HG02588 (cell line): ENCODE measurements at regions not wholly inside any gene's neighbourhood (a gene's known extent, or its start where the extent isn't known, plus 50 kb on each side); places are given as distances from the start of the nearest gene placed in this dataset.
"Not testable (repeated sequence)": the region's sequence is repeated elsewhere in the genome, so short reads cannot be mapped to it uniquely, and the experiment has no call there.

Experiments
- ATAC-seq: cut with Tn5 transposase; IDR thresholded peaks from one replicate; pipeline ENCODE4 v1.9.1; 2021; ENCODE audit warnings: mild to moderate bottlenecking, moderate library complexity; ENCODE audit not compliant: unreplicated experiment

DNA sequence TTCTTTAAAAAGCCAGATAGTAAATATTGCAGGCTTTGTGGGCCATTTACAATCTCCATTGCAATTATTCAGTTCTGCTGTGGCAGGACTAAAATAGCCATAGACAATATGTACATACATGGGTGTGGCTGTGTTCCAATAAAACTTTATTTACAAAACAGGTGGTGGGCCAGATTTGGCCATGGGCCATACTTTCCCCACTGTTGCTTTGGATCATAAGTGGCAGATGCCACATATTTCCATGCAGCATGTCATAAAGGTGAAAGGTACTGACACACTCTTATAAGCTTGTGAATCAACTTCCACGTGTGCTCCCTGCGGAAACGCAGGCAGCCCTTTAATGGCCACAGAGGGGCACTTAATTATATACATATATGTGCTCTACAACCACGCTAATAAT, 244.4 kb upstream of the FOXN3 start:
- ATAC-seq, result no peak

DNA sequence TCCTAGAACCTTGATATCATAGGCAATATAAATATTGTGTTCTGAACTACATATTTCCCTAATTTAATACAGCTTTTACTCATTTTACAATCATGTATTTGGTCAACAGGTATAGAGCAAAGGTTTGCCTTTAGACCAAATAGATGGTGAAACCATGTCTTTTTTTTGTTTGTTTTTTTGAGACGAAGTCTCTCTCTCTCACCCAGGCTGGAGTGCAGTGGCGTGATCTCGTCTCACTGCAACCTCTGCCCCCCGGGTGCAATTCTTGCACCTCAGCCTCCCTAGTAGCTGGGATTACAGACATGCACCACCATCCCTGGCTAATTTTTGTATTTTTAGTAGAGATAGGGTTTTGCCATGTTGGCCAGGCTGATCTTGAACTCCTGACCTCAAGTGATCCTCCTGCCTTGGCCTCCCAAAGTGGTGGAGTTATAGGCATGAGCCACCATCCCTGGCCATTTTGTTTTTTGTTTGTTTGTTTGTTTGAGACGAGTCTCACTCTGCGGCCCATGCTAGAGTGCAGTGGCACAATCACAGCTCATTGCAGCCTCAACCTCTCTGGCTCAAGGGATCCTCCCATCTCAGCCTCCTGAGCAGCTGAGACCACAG, 243.7 kb upstream of the FOXN3 start:
- not testable (repeated sequence) for ATAC-seq

DNA sequence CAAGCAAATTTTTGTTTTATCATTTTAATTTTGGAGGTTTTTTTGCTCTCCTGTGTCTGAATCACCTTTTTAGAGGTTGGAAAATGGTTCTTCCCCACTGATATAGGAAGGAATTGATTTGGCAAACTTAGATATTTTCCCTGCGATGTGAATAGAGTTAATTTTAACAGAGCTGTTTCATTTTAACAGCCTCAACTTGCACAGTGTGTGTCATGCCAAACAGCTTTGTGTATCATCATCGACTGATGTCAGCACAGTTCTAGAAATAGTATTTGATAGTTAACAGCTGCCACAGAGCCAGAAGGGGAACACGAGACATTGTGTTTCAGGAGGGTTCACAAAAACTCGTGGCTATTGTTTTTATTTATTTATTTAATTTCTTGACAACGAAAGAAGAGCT, 243.1 kb upstream of the FOXN3 start:
- ATAC-seq, result no peak

DNA sequence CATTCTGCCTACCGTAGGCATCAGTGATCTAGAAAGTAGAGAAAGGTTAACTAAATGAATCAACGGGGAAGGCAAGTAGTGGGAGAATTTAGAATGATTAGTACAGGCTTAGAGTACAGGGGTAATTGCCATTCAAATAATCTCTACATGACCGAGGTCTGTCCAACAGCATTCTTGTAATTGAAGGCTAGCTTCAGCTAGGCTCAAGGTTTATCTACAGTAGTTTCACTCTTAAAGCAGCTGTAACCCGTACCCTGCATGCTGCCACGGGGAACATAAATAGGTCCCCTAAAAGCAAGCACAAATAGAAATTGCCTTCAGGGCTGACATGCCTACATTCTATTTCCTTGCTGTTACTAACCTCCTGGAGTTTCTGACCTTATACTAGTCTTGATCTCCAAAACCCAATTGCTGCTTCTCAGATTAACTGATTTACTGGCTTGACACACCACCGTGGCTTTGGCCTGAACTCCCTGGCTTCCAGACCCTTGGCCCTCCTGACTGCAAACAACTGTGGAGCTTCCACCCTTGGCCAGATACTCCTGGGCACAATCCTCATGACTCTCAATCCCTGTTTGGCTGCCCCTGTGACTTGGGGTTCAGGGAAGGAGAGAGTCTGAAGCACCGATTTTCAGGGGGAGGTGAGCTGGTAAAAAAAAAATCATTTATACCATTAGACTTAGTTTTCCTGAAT, 242.1 kb upstream of the FOXN3 start:
- no peak for ATAC-seq

DNA sequence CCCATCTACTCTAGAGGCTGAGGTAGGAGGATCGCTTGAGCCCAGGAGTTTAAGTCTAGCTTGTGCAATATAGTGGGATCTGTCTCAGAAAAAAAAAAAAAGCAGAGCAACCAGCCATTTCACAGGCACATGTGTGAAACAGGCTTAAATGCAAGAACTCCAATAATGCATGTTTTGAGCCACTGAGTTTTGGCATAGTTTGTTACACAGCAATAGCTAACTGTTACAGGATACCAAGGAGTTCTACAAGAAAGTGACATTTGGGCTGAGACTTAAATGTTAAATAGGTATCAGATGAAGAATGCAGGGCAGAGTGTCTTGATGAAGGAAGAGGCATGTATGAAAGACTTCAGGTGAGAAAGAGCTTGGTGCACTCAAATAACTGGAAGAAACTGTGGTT, 240.0 kb upstream of the FOXN3 start:
- no peak for ATAC-seq

DNA sequence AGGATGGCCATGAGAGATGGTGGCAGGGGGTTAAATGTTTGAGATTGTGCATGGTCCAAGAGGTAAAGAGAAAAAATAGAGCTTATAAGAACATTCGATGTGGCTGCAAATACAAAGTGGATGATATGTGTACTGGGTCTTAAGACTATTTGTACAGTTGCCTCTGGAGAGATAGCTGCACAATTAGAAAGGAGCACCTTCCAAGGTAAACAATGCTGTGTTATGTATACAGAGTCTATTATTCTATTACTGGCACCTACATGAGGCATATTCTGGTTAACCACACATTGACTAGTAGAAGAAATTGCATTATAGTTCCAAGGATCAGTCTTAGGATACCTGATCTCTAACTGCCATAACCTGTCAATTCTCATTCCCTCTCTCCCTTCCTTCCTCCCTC, 238.0 kb upstream of the FOXN3 start:
- ATAC-seq, result no peak

DNA sequence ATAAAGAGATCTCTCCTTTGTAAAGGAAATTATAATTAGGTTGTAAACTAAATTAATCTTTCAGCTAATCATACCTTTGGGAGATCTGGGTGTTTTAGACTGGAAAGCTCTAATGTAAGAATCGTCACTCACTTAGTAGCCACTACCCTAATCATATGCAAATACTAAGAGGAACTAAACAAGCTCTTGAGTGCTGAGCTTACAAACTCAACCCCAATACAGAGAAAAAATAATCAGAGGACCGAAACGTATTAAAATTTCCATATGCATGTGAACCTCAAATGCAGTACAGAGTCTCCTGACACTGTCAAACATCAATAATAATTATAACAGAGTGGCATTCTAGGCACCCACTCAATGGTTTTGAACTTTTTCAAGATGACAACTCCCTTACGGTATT, 235.3 kb upstream of the FOXN3 start:
- no peak for ATAC-seq

DNA sequence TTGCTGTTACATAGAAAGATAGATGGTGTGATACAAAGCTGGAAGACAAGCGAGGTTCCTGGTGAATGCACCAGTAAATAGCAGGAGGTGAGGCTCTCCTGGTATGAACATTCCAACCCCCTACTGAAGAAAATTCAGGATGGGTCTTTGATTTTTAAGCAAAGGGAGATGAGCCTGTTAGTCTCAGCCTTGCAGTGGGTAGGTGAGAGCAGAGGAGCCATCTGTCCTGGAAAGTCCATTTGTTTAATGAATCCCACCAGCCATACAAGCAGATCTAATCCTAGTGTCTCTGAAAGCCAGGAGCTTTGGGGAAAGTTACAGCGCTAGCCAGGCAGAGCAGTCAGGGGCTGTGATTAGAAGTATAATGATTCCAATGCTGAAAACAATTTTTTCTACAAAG, 234.8 kb upstream of the FOXN3 start:
- no peak for ATAC-seq

DNA sequence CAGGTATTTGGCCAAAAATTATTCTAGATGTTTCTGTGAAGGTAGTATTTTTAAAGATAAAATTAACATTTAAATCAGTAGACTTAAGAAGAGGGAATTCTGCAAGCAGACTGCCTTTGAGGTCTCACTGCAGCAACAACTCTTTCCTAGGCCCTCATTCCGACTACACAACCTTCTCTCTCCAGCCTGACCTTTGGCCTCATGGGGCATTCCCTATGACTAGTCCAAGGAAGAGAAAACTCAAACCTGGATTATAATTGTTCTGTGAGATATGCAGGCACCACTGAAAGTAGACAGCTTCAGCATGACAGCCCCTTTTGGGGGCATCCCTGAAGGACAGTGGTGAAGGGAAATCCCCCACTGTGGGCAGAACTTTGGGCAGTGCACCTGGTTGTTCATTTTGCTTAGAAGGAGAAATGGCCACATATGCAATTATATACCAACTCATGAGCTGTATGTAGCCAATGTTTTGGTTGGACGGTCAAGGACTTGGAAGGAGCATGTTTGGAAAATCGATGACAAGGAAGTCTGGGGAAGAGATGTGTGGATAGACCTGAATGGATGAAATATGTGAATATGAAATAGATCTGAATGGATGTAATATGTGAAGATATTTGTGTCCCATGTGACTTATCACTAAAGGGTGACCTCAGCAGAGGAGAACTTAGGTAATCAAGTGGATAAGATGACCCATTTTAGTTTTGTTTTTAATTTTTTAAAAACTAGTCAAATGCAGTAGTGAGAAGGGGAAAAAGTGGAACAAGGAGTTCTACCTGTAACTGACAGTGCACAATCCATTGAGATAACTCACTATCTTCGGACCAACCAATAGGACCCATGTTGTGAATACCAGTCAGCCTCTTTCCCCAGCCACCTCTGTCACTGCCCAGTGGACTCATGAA, 233.3 kb upstream of the FOXN3 start:
- no peak for ATAC-seq

DNA sequence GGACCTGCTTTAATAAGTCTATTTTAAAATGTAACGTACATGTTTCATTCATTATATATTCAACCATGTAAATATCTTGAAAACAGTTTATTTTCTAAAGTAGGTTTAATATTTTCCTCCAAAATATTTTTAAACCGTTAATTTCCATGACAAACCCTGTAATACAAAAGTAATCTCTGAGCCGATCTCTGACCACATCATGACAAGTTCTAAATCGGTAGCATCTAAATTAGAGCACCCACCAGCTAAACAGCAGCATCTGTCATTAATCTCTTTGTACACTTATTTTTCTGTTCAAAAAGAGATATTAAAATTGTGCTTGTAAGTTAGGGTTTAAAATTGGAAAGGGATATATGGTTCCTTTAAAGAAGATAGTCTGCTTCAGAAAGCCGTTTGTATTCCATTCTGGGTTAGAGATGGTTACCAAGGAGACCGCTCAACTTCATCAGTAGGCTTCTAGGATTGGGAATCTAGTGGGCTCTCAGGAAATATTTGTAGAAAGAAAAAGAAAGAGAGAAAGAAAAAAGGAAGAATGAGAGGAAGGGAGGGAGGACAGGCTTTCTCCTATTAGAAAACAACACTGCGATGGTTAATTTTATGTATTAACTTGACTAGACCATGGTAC, 232.5 kb upstream of the FOXN3 start:
- ATAC-seq, result no peak

DNA sequence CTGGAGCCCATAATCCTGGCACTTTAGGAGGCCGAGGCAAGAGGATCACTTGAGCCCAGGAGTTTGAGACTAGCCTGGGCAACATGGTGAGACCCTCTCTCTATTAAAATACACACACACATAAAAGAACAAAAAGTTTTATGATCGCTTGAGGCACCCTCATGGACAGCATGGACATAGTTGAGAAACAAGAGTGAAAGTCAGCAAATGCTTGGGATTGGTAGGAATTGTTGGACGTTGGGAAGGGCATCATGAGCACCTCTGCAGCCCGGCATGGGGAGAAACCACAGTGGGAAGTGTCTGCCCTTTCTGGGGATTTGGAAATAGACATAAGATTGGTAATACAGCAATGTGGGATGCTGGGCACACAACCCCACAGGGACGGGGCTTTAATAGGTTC, 231.9 kb upstream of the FOXN3 start:
- ATAC-seq, result no peak

DNA sequence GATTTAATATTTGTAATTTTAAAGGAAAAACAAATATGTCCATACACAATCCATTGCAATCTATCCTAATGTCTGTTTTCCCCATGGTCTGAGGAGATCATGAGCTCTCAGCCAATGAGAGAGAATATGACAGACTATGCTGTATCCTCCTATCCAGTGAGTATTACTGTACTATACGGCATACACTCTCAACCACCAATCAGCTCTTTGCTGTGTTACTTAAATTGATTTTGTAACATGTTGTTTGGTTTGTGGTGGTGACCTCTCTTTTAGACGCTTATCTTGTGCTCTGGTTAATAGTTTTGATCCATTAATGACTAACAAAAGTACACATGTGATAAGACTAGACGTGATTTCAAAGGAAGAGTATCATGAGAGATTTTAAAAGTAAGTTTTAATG, 231.5 kb upstream of the FOXN3 start:
- no peak for ATAC-seq

DNA sequence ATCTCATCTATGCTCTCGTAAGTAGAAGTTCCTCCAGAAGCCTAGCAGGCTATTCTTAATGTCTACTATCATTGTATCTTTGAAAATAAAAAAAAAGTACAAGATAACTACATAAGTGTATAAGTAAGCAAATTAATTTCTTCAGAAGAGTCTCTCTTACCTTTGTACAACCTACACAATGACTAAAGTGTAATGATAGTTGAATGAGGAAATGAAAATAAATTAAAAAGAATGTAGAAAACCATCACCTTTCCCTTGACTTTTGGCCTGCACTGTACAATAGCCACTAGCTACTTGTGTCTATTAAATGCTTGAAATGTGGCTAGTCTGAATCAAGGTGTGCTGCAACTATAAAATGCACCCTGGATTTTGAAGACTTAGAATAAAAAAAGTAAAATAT, 229.9 kb upstream of the FOXN3 start:
- no peak for ATAC-seq

DNA sequence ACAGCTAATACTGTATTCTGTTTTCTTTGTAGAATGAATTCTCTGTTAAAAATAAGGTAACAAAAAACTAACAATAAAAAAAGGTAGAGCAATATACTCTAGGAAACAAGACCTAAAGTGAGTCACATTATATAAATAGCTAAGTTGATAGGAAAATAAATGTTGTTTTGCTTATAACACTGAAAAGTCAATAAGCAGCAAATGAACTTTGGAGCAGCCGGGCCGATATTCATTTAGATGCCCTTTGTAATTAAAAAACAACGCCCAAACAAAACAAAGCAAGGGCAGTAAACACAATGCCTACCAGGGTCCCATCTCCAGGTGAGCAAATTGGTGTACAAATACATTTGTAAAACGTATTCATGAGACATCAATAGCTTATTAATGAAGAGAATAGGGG, 227.6 kb upstream of the FOXN3 start:
- ATAC-seq, result no peak

DNA sequence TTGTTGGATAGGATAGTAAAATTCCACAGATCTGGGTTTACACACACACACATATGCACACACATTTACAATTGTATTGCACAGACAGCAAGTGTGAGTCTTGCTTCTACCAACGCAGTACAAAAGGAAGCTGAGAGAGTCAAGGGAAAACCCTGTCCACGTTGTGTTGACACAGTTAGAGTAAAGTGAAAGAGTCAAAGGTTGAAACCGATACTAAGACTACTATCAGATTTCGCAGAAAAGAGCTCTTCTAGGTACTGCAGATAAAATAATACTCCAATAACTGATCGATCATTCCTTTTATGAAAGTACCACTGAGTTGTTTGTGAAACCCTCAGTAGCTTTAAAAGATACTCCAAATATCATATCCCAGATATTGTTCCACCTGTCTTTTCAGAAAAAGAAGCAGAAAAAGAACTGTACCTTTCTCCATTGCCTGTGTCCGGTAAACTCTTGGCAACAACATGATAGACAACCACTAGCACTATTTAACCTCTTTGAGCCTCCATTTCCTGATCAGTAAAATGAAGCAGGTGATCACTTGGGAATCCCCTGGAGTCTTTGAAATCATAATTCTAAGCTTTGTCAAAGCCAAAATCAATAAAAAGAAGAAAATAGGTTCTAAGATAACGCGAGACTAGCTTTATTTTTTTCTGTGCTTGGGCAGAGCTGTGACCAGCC, 224.6 kb upstream of the FOXN3 start:
- ATAC-seq, result peak; percentile 98

DNA sequence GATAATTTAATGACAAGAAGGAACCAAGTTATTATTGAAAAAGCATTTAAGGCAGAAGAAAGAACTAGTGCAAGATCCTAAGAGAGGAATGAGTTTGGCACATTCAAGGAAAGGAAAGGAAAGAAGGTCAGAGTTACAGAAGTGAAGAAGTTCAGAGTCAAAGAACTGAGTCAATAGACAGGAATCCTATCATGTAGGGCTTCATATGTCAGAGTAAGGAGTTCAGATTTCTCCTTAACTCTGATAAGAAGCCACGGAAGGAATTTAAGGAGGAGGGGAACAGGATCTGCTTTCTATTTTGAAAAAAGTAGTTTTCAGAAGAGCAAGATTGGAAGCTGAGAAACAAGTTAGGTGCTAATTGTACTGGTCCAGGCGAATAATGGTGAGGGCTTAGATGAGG, 223.1 kb upstream of the FOXN3 start:
- no peak for ATAC-seq

DNA sequence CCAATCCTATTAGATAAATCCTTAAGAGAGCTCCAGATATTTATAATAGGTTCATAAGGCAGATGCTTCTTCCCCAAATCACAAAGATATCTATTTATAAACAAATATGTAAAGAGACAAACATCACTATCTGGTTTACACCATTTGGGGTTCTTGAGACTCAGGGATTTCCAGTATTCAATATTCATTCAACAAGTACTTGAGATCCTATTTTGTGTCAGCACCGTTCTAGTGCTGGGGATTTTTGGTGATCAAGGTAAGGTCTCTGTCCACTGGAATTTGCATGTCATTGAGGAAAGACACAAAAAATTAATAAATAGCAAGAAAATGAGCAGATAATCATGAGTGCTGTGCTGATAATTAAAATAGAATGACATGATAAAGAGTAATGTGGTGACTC, 222.7 kb upstream of the FOXN3 start:
- ATAC-seq, result no peak

DNA sequence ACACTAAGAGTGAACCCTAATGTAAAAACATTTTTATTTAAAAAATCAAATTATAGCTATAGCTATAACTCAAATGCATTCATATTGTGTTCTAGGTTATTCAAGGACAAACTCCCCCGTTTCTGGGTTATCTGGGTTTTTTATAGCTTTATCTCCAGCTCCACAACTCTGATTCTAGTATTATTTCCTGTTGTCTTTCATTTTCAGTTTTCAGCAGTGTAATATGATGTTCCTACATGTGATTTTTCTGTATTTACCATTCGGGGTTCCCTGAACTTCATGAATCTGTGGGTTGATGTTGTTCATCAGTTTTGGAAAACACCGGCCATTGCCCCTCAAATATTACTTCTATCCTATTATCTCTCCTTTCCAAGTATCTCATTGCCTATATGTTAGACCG, 221.9 kb upstream of the FOXN3 start:
- no peak for ATAC-seq

DNA sequence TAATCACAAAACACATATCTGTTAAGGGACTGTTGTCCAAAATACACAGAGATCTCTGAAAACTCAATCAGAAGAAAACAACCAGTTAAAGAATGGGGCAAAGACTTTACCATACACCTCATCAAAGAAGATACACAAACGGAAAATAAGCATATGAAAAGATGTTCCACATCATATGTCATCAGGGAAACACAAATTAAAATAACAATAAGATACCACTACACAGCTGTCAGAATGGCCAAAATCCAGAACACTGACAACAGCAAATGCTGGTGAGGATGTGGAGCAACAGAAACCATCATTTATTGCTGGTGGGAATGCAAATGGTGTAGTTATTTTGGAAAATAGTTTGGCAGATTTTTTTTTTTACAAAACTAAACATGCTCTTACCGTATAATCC, 220.5 kb upstream of the FOXN3 start:
- no peak for ATAC-seq

DNA sequence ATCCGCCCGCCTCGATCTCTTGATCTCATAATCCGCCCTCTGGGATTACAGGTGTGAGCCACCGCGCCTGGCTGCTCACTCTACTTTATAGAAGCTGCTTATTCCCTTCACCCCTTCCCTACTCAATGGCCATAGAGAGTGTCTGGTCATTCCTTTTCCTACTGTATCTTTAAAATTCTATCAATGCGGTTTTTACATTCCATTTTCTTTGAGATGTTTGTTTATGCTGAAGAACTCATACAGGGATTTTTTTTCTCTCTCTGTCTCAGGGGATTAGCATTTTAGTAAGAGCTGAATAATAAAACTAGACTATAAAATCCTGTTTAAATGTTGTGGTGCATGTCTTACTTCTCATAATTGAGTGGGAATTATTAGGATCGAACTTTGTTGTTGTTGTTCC, 218.6 kb upstream of the FOXN3 start:
- no peak for ATAC-seq

DNA sequence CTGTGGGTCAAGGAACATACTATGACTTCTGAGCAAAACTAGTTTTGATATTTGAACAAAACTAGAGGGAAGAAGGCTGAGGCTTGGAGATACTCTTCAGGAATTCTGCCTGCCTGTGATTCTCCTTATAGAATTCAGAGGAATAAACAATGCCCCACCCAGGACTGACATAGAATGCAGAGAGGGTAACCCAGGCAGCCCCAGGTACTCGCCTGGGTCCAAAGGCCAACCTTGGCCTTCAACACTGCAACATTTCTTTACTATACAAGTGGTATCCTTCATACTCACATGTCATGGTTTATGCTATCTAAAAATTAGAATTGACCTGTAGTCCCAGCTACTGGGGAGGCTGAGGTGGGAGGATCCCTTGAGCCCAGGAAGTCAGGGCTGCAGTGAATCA, 217.0 kb upstream of the FOXN3 start:
- no peak for ATAC-seq
